Central memory CD8-positive, alpha-beta T cell (primary cell): ENCODE measurements at regions not wholly inside any gene's neighbourhood (a gene's known extent, or its start where the extent isn't known, plus 50 kb on each side); places are given as distances from the start of the nearest gene placed in this dataset.

ENCODE experiments used
- ATAC-seq: fragments of 150-1000 bp; cut with Tn5 transposase; replicated peaks from 2 replicates; pipeline ENCODE4 v1.10.0; 2022; ENCODE audit warnings: mild to moderate bottlenecking, moderate FRiP score, moderate number of reproducible peaks; ENCODE audit not compliant: poor library complexity, severe bottlenecking; ENCODE audit errors: extremely low read depth
- DNase-seq, 2 donors: peaks; one replicate each; pipeline ENCODE4 v3.0.0; 2021; ENCODE audit warnings: low spot score in 2 of 2
- H3K27ac Mint-ChIP-seq: one replicate; pipeline ENCODE4 v1.8.0; 2022; ENCODE audit warnings: low read depth, mild to moderate bottlenecking, moderate library complexity, mixed read lengths
- H3K27me3 Mint-ChIP-seq: one replicate; pipeline ENCODE4 v1.8.0; 2022; ENCODE audit warnings: mixed read lengths
- H3K36me3 Mint-ChIP-seq: one replicate; pipeline ENCODE4 v1.8.0; 2022; ENCODE audit warnings: mild to moderate bottlenecking, moderate library complexity, mixed read lengths; ENCODE audit not compliant: insufficient read depth
- H3K4me1 Mint-ChIP-seq: one replicate; pipeline ENCODE4 v1.8.0; 2022; ENCODE audit warnings: mixed read lengths
- H3K4me3 Mint-ChIP-seq: one replicate; pipeline ENCODE4 v1.8.0; 2022; ENCODE audit warnings: mild to moderate bottlenecking, moderate library complexity, mixed read lengths
- H3K9me3 Mint-ChIP-seq: one replicate; pipeline ENCODE4 v1.8.0; 2022; ENCODE audit warnings: mixed read lengths

- Mint-ChIP-seq H3K36me3 (no peaks in the 10 kb centered on the region), H3K27me3 (peaks cover 23% of the 10 kb centered on the region), H3K4me3 (no peak overlapping the region), H3K4me1 (peaks cover 3% of the 10 kb centered on the region), H3K9me3 (no peaks in the 10 kb centered on the region), H3K27ac (no peak overlapping the region)
- DNase-seq = no peak
- no peak for ATAC-seq
These were observed 119.6 kb upstream of the NFIB start for GRCh38 chr9:14433351-14434157.

- Mint-ChIP-seq H3K27ac (no peak overlapping the region), H3K27me3 (peaks cover 23% of the 10 kb centered on the region), H3K9me3 (no peaks in the 10 kb centered on the region), H3K4me1 (peaks cover 8% of the 10 kb centered on the region), H3K4me3 (no peak overlapping the region), H3K36me3 (no peaks in the 10 kb centered on the region)
- ATAC-seq = no peak
- no peak for DNase-seq
These were observed 118.9 kb upstream of the NFIB start for GRCh38 chr9:14432666-14433350.

GRCh38 chr9:14428781-14429230 is 114.9 kb upstream of the NFIB start:
- H3K27ac Mint-ChIP-seq = no peak overlapping the region
- H3K4me1 Mint-ChIP-seq = peaks cover 8% of the 10 kb centered on the region
- ATAC-seq = no peak
- H3K36me3 Mint-ChIP-seq = no peaks in the 10 kb centered on the region
- no peak overlapping the region for H3K4me3 Mint-ChIP-seq
- peaks cover 4% of the 10 kb centered on the region for H3K27me3 Mint-ChIP-seq
- peak in 1 of 2 donors; percentile 12 for DNase-seq
- no peaks in the 10 kb centered on the region for H3K9me3 Mint-ChIP-seq

DNA sequence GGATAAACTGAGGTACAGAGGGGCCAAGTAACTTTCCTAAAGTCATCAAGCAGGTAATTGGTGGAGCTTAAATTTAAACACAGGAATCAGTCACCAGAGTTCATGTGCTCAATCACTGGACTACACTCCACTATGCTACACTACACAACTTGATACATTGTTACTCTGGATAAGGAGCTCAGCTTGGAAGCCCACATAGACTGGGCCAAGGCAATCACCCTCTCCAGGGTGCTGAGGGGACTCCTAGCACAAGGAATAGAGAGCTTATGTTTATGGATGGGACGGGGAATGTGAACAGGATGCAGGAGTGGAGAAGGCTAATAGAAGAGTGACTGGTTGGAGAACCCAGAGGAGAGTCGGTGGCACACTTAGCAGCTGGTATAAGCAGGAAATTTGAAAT is 113.5 kb upstream of the NFIB start:
- Mint-ChIP-seq H3K9me3 (no peaks in the 10 kb centered on the region), H3K4me1 (peaks cover 8% of the 10 kb centered on the region), H3K27ac (no peak overlapping the region), H3K27me3 (no peaks in the 10 kb centered on the region), H3K36me3 (no peaks in the 10 kb centered on the region), H3K4me3 (no peak overlapping the region)
- ATAC-seq (no peak), DNase-seq (no peak)

DNA sequence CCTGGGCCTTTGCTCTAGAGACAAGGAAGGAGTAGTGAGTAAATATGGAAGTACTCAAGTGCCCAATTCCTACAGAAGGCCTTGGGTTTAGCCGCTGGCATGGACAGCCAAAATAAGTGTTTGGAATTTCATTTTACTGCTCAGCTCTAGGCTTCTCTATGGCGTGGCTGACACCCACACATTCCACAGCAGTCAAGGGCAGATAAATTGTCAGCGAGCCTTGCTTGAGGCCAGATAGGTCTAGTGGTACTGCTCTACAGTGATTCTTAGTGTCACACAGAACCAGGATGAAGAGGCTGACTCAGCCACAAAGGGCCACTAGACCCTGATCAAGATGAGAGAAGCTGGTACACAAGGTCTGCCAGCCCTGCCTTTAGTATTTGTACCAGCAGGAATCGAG is 111.0 kb upstream of the NFIB start:
- Mint-ChIP-seq H3K27ac (no peak overlapping the region), H3K9me3 (no peaks in the 10 kb centered on the region), H3K4me1 (peaks cover 8% of the 10 kb centered on the region), H3K36me3 (no peaks in the 10 kb centered on the region), H3K27me3 (no peaks in the 10 kb centered on the region), H3K4me3 (no peak overlapping the region)
- no peak for ATAC-seq
- no peak for DNase-seq

DNA sequence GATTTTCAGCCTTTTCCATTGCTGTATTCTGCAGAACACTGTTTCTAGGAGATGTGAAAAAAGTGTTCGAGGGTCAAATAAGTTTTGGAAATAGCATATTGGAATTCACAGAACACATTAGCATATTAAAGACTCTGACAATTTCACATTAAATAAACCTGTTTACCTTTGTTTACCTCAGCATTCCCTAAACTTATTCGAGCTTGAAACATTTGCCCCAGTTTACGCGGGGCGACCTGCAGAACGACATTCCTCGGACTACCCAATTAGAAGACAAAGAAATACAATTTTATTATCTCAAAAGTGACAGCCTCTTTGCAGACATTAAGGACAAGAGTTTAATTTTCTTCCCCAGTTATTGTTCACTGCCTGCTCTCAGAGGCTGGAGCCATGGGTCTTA is 110.3 kb upstream of the NFIB start:
- Mint-ChIP-seq H3K36me3 (no peaks in the 10 kb centered on the region), H3K4me1 (peaks cover 8% of the 10 kb centered on the region), H3K4me3 (no peak overlapping the region), H3K27ac (no peak overlapping the region), H3K9me3 (no peaks in the 10 kb centered on the region), H3K27me3 (no peaks in the 10 kb centered on the region)
- DNase-seq (no peak), ATAC-seq (no peak)

DNA sequence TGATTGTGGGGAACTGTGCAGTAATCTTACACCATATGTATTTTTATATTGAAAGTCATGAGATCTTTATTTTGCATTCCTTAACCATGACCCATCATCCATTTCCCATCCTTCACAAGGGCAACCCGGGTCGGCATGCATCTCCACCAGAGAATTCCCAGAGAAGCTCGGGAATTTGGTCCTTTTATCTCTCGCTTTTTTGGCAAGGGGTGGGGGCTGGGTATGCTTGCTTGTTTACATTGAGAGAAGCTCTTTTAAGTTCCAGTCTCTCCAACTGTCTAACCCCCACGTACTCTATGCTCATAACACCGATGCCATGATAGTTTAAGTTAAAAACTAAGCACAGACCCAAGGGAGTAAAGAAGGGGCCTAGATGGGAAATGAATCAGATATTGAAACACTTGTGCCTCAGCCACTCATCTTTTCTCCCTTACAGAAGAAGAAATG is 109.9 kb upstream of the NFIB start:
- no peak for ATAC-seq
- Mint-ChIP-seq H3K36me3 (no peaks in the 10 kb centered on the region), H3K27ac (no peak overlapping the region), H3K27me3 (no peaks in the 10 kb centered on the region), H3K9me3 (no peaks in the 10 kb centered on the region), H3K4me3 (no peak overlapping the region), H3K4me1 (peaks cover 8% of the 10 kb centered on the region)
- DNase-seq = no peak

GRCh38 chr9:14421291-14421690 is 107.3 kb upstream of the NFIB start:
- H3K9me3 Mint-ChIP-seq = no peaks in the 10 kb centered on the region
- H3K4me3 Mint-ChIP-seq = no peak overlapping the region
- no peak for DNase-seq
- no peaks in the 10 kb centered on the region for H3K27me3 Mint-ChIP-seq
- H3K4me1 Mint-ChIP-seq = no peaks in the 10 kb centered on the region
- ATAC-seq = no peak
- H3K36me3 Mint-ChIP-seq = no peaks in the 10 kb centered on the region
- no peak overlapping the region for H3K27ac Mint-ChIP-seq

GRCh38 chr9:14418941-14419937 is 105.3 kb upstream of the NFIB start:
- ATAC-seq (no peak), DNase-seq (no peak)
- no peaks in the 10 kb centered on the region for H3K4me1 Mint-ChIP-seq
- H3K27me3 Mint-ChIP-seq = no peaks in the 10 kb centered on the region
- no peaks in the 10 kb centered on the region for H3K36me3 Mint-ChIP-seq
- no peak overlapping the region for H3K27ac Mint-ChIP-seq
- H3K4me3 Mint-ChIP-seq = no peak overlapping the region
- no peaks in the 10 kb centered on the region for H3K9me3 Mint-ChIP-seq

GRCh38 chr9:14418301-14418940 is 104.5 kb upstream of the NFIB start:
- ATAC-seq (no peak), DNase-seq (no peak)
- no peaks in the 10 kb centered on the region for H3K27me3 Mint-ChIP-seq
- H3K36me3 Mint-ChIP-seq = no peaks in the 10 kb centered on the region
- H3K4me3 Mint-ChIP-seq = no peak overlapping the region
- H3K27ac Mint-ChIP-seq = no peak overlapping the region
- H3K4me1 Mint-ChIP-seq = no peaks in the 10 kb centered on the region
- no peaks in the 10 kb centered on the region for H3K9me3 Mint-ChIP-seq

DNA sequence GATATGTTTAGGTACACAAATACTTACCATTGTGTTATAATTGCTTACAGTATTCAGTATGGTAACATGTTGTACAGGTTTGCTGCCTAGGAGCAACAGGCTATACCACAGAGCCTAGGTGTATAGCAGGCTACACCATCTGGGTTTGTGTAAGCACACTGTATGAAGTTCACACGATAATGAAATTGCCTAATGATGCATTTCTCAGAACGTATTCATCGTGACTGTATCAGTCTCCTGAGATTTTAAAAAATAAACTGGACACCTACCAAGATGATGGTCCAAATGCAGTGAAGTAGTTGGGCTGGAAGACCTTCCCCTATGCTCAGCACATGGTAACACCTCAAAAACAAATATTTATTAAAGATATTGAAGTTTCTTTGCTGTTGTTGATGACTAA is 103.3 kb upstream of the NFIB start:
- DNase-seq (no peak), ATAC-seq (no peak)
- H3K4me1 Mint-ChIP-seq = no peaks in the 10 kb centered on the region
- no peak overlapping the region for H3K27ac Mint-ChIP-seq
- no peaks in the 10 kb centered on the region for H3K27me3 Mint-ChIP-seq
- H3K36me3 Mint-ChIP-seq = no peaks in the 10 kb centered on the region
- H3K4me3 Mint-ChIP-seq = no peak overlapping the region
- H3K9me3 Mint-ChIP-seq = no peaks in the 10 kb centered on the region

GRCh38 chr9:14415947-14416346 is 102.0 kb upstream of the NFIB start:
- Mint-ChIP-seq H3K27me3 (no peaks in the 10 kb centered on the region), H3K4me3 (no peak overlapping the region), H3K36me3 (no peaks in the 10 kb centered on the region), H3K27ac (no peak overlapping the region), H3K9me3 (no peaks in the 10 kb centered on the region), H3K4me1 (no peaks in the 10 kb centered on the region)
- ATAC-seq (no peak), DNase-seq (no peak)
